ENCODE measurements at regions not wholly inside any gene's neighbourhood (a gene's known extent, or its start where the extent isn't known, plus 50 kb on each side); places are given as distances from the start of the nearest gene placed in this dataset.

GRCh38 chr3:130291148-130291547 is 54.3 kb upstream of the COL6A5 start:
- in situ Hi-C loops (cut with MboI; ENCODE audit: low sequenced_read_pairs, unreplicated experiment), result no loop called here
- DNase-seq (ENCODE audit: low spot score), result no peak
- TF ChIP-seq, protein P1, sequence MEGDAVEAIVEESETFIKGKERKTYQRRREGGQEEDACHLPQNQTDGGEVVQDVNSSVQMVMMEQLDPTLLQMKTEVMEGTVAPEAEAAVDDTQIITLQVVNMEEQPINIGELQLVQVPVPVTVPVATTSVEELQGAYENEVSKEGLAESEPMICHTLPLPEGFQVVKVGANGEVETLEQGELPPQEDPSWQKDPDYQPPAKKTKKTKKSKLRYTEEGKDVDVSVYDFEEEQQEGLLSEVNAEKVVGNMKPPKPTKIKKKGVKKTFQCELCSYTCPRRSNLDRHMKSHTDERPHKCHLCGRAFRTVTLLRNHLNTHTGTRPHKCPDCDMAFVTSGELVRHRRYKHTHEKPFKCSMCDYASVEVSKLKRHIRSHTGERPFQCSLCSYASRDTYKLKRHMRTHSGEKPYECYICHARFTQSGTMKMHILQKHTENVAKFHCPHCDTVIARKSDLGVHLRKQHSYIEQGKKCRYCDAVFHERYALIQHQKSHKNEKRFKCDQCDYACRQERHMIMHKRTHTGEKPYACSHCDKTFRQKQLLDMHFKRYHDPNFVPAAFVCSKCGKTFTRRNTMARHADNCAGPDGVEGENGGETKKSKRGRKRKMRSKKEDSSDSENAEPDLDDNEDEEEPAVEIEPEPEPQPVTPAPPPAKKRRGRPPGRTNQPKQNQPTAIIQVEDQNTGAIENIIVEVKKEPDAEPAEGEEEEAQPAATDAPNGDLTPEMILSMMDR (IDR thresholded peaks at IDR 0.05; ENCODE audit: borderline replicate concordance, control extremely low read depth, extremely low read depth, insufficient read depth, missing control alignments), result no peak

- no peak for DNase-seq (ENCODE audit: low spot score)
- in situ Hi-C loops (cut with MboI; ENCODE audit: low sequenced_read_pairs, unreplicated experiment), result no loop called here
- TF ChIP-seq, protein P1 (IDR thresholded peaks at IDR 0.05; ENCODE audit: borderline replicate concordance, control extremely low read depth, extremely low read depth, insufficient read depth, missing control alignments), result no peak
These were observed 52.2 kb upstream of the COL6A5 start for GRCh38 chr3:130293247-130293646.

All from GM13976 (cell line).